WI38 (cell line): ENCODE measurements at regions not wholly inside any gene's neighbourhood (a gene's known extent, or its start where the extent isn't known, plus 50 kb on each side); places are given as distances from the start of the nearest gene placed in this dataset.

Experiments
- H3K4me3 ChIP-seq: 2 replicates; pipeline ENCODE4 v1.5.1; 2011; ENCODE audit warnings: low read depth, mild to moderate bottlenecking, control low read depth, low read length
- TF ChIP-seq, protein P1 (sequence below): IDR thresholded peaks from 2 replicates; pipeline ENCODE4 v1.5.1; 2012; ENCODE audit warnings: low read depth, mild to moderate bottlenecking, control low read depth, low read length

- TF ChIP-seq, protein P1, sequence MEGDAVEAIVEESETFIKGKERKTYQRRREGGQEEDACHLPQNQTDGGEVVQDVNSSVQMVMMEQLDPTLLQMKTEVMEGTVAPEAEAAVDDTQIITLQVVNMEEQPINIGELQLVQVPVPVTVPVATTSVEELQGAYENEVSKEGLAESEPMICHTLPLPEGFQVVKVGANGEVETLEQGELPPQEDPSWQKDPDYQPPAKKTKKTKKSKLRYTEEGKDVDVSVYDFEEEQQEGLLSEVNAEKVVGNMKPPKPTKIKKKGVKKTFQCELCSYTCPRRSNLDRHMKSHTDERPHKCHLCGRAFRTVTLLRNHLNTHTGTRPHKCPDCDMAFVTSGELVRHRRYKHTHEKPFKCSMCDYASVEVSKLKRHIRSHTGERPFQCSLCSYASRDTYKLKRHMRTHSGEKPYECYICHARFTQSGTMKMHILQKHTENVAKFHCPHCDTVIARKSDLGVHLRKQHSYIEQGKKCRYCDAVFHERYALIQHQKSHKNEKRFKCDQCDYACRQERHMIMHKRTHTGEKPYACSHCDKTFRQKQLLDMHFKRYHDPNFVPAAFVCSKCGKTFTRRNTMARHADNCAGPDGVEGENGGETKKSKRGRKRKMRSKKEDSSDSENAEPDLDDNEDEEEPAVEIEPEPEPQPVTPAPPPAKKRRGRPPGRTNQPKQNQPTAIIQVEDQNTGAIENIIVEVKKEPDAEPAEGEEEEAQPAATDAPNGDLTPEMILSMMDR = no peak
- H3K4me3 ChIP-seq = no peak overlapping the region
These were observed 786.8 kb downstream of the FAM181B start for GRCh38 chr11:81946831-81947230.

- TF ChIP-seq, protein P1 = no peak
- no peak overlapping the region for H3K4me3 ChIP-seq
These were observed 791.0 kb downstream of the FAM181B start for GRCh38 chr11:81942646-81943045.

DNA sequence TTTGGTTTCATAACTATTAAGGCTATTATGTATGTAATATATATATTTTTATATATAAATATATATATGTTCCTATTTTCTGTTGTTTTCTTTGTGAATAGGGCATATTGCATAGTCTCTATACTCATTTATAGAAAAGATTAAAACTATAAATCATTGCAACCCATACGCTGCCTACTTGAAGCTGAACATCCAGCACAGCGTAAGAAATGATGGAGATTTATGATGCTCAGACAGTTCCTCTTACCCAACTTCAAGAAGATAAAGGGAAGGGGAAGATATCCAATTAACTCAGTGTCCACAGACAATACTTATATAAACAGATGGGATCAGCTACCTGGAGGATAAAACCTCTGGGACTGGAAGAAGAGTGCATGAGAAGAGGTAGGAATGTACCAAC lies 791.7 kb downstream of the FAM181B start:
- no peak overlapping the region for H3K4me3 ChIP-seq
- TF ChIP-seq, protein P1 = no peak

DNA sequence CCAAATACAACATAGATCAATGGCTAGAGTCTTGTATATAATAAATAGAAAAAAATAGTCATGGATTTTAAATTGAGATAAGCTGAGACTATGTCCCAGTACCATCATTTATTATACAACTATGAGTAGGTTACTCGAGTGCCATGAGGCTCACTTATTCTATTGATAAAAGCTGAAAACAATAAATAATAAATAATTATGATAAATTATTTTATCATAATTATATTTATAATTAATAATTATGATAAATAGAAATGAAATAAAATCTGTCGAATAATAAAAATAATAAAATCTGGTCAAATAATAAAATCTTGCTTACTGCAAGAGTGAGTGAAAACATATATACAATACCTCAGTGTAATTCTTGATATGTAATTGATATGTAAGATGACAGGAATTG lies 801.4 kb downstream of the FAM181B start:
- TF ChIP-seq, protein P1 = no peak
- no peak overlapping the region for H3K4me3 ChIP-seq

GRCh38 chr11:81920205-81920604 lies 813.5 kb downstream of the FAM181B start:
- TF ChIP-seq, protein P1 = no peak

DNA sequence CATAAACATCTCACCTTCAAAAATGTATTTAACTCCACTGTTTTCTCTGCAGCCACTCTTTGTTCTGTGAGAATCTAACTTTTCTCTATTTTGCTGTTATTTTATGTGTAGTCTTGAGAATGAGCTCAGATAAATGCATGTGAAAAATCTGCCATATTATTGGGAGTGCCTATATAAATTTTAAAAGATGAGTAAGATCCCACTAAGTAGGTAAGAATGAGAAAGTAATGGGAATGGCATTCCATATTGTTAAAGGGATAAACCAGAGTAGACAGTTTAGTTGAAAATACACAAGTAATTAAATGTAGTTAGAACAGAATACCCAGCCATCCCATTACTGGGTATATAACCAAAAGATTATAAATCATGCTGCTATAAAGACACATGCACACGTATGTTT lies 817.2 kb downstream of the FAM181B start:
- H3K4me3 ChIP-seq = no peak overlapping the region
- TF ChIP-seq, protein P1 = no peak

More at GRCh38 chr11:81920205-81920604, 813.5 kb downstream of the FAM181B start:
- no peak overlapping the region for H3K4me3 ChIP-seq

DNA sequence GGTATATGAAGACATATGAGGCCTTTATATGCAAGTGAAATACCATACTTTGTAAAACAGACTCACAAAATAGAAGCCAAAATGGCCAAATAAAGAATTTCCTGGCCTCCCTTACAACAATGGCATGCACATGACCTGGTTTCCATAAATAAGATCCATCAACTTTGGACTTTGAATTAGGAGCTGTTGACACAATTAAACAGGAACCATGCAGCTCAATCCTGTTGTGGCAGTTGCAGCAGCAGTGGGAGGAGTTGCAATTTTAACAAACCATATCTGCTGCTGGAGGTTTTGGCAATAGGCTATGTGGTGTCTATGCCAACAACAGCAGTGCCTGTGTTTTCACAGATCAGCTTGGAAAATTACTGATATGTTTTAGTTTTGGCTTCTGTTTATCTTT lies 818.6 kb downstream of the FAM181B start:
- TF ChIP-seq, protein P1 = no peak
- H3K4me3 ChIP-seq = no peak overlapping the region
